GM10266 (cell line): ENCODE measurements at regions not wholly inside any gene's neighbourhood (a gene's known extent, or its start where the extent isn't known, plus 50 kb on each side); places are given as distances from the start of the nearest gene placed in this dataset.

Experiments used
- DNase-seq: peaks from one replicate; pipeline ENCODE4 v3.0.0; 2012; ENCODE audit errors: extremely low spot score
- CTCF ChIP-seq: IDR thresholded peaks from 2 replicates; pipeline ENCODE4 v1.5.1; 2012; ENCODE audit warnings: mild to moderate bottlenecking, low read depth; ENCODE audit not compliant: control insufficient read depth, insufficient read depth; ENCODE audit errors: missing control alignments

- no peak for TF ChIP-seq CTCF
- no peak for DNase-seq
Observed at GRCh38 chr14:98900236-98900635, 371.8 kb downstream of the BCL11B start.

GRCh38 chr14:98900798-98901197 lies 371.2 kb downstream of the BCL11B start:
- DNase-seq, result no peak
- no peak for TF ChIP-seq CTCF

DNA sequence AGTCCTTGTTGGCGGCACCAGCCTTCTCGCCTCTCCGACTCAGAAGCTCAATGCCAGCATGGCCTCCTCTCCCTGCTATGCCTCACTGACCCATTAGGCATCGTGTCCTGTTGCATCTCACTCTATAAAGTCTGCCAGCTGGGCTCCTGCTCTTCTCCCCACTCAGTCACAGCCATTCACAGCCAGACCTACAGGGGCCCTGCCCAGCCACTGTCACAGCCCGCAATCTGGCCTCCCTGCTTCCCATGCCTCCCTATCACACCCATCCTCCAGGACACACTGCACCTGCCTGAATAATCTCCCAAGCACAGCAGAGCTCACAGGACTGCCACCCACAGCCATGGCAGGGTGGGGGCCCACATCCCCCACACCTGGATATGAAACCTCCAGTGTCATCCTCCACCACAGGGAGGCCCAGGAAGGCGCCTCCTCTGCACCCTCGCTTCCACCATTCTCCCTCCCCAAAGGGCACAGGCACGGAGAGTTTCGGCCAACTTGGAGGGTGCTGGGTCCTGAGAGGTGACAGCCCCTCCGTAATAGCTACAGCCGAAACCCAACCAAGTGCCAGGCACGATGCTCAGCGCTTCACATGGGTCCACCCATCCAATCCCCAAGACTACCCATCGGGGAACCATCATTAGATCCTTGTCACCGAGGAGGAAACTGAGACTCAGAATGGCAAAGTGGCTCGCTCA lies 370.3 kb downstream of the BCL11B start:
- TF ChIP-seq CTCF, result no peak
- DNase-seq, result no peak

DNA sequence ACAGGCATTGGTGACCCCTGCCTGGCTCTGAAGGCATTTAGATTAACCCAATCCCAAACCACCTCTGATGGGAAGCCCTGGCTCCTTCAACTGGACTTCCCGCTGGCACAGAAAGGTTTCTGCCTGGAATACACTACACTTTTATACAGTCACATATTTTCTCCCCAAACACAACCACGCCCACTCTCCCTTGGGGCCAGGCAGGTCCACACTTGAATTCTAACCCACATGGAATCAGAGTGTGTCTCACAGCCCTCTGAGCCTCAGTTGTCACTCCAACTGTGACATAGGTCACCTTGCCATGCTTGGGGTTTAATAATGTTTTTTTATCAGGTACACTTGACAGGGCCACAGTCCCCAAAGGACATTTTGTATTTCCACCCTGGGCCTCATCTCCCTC lies 368.6 kb downstream of the BCL11B start:
- DNase-seq, result no peak
- no peak for TF ChIP-seq CTCF

DNA sequence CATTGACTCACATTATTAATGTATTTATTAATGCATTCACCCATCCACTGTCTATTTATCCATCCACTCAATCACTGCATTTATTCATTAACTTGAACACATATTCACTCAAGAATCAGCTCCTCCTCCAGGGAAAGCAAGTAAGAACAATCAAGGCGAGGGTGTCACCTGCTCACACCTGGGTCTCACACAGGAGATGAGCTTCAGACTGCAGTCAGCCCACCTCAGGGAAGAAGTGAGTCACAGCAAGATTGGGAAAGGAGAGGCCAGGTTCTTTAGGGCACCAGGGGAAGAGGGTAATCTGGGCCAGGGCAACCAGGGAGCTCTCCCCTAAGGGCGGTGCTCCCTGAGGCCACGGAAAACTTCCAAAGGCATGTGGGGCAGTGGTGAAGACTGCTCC lies 367.3 kb downstream of the BCL11B start:
- no peak for TF ChIP-seq CTCF
- DNase-seq, result no peak

- TF ChIP-seq CTCF, result no peak
- no peak for DNase-seq
Observed at GRCh38 chr14:98906123-98906995, 365.6 kb downstream of the BCL11B start.

DNA sequence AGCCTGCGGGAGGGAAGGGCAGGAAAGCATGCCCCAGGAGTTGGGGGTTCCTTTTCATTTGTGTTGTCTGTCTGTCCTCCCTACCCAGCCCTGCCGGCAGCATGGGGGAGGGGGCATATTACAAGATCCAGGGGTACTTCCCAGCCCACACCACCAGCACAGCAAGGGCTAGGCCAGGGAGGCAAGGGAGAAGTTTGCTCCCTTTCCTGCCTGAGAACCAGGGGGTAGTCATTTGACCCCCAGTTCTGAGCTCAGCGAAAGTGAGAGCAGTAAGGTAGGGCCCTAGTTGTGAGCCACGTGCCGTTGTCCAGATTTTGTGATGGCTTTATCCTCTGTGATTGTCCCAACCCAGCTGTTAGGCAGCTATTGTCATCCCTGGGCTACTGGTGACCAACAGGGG lies 364.7 kb downstream of the BCL11B start:
- DNase-seq, result no peak
- TF ChIP-seq CTCF, result no peak
